RKO (cell line): ENCODE measurements at regions not wholly inside any gene's neighbourhood (a gene's known extent, or its start where the extent isn't known, plus 50 kb on each side); places are given as distances from the start of the nearest gene placed in this dataset.

Source experiments
- DNase-seq: peaks from one replicate; pipeline ENCODE4 v3.0.0-alpha.2; 2016; ENCODE audit warnings: low spot score

DNA sequence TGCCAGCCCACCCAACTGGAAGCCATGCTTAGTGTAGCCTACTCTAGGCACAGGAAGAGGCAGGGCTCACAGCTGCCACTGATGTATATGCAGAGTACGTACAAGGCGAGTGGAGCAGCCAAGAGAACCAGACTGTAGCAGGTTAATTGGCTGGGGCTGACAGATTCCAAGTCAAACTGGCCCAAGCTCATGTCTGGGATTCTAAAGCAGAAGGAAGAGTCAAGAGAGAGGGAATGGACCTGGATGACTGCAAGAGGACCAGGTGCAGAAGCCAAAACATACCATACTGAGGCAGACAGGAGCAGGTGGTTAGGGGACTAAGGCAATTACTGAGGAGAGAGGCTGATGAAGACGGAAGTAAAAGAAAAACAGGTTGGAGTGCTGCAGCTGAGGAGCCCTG is 51.3 kb upstream of the LRRN2 start:
- DNase-seq: no peak

GRCh38 chr1:204738506-204738905 is 53.0 kb upstream of the LRRN2 start:
- no peak for DNase-seq

DNA sequence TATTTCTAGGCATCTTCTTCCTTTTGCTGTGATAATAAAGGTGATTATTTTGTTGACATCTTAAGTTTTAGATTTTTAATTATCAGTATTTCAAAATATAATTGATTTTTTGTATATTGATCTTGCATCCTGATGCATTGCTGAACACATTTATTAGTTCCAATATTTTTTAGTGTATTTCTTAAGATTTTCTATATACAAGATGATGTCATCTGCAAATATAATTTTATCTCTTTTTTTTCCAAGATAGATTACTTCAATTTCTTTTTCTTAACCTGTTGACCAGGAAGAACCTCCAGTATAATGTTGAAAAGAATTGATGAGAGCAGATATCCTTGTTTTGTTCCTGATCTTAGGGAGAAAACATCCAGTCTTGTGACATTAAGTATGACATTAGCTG is 54.8 kb upstream of the LRRN2 start:
- no peak for DNase-seq

- no peak for DNase-seq
These were observed 55.9 kb upstream of the LRRN2 start for GRCh38 chr1:204741440-204741839.

DNA sequence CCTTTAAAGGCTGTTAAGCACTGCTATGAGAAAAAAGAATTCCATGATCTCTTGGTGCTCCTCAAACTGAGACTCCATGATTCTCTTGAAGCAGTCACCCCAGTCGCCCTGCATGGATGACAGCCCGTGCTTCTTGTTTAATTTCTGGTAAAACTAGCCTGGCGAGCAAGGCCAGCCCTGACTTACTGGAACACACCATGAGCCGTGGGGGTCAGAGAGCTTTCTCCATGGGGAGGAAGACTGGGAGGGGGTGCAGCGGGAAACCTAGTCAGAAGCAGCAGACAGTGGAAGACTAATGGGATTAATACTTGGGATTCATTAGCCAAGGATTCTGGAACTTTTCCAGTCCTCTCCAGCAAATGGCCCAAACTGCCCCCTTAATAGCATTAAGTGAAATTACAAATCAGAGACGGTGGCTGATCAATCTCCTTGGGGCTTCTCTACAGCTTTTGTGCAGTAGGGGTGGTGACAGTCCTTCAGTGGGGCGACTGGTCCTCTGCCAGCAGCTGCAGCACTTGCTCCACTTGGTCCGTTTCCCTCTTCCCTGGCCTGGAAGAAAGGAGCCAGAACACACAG is 57.2 kb upstream of the LRRN2 start:
- no peak for DNase-seq

DNA sequence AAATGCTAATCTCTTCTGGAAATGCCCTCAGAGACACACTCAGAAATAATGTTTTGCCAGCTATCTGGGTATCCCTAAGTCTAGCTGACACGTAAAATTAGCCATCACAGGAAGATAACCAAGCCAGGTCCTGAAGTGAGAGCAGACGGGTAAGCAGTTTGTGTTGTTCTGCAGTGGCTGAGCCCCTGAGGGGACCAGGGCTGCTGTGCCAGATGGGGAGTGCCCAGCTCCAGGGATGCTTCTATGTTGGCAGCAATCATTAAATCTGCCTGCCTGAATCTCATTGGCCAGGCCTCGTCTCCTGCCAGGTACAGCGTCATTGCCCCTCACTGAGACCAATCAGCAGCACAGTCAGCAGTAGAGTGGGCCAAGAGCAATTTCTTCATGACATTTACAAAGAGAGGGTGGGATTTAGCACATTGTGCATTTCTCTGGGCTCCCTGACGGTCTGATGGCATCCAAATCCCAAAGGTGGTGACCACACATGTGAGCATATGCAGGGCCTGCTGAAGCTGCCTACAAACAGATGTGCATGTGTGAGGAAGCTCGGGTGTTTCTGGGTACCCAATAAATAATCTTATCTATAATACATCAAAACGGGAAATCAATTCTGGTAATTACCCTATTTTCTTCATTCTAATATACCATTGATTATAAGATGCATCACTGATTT is 58.7 kb upstream of the LRRN2 start:
- no peak for DNase-seq

DNA sequence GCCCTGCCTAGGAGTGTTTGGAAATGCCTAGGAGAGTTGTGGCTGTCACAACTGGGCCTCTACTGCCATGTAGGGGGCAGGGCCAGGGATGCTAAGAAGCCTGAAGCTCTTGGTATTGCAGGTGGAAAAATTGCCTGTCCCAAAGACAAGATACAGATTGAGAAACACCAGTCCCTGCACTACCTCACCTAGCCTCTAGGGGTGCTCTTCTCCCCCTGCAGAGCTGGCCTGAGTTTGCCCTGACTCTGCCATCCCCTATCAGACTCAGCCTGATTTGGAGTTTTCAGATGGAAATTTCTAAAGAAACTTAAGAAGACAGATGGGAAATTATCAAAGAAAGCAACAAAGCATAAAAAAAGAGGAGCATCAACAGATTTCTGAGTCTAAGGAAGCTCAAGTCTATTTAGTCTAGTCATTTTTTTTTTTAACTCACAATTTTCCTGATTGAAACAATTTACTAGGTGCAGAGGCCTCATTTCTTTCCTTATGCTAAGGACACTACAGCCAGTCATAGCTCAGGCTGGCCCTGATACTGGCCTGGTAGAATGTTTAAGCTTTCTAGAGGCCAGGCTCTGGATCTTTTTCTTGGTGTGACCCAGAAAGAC is 61.4 kb upstream of the LRRN2 start:
- DNase-seq: peak; percentile 52

GRCh38 chr1:204751480-204751879 is 65.9 kb upstream of the LRRN2 start:
- DNase-seq: no peak

GRCh38 chr1:204751883-204752687 is 66.5 kb upstream of the LRRN2 start:
- no peak for DNase-seq

DNA sequence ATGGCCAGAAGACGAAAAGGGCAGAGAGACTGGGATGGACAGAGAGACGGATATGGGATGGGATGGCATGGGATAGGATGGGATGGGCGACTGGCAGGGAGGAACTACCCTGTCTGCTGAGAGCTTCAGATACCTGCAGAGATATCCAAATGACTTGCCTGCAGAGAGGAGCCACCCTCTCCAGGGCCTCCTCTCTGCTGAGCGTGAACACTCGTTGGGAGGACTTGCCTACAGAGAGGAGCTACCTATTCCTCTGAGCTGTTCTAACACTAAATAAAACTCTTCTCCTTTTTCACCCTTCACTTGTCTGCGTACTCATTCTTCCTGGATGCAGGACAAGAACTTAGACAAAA is 67.1 kb upstream of the LRRN2 start:
- DNase-seq: no peak

- no peak for DNase-seq
These were observed 69.3 kb upstream of the LRRN2 start for GRCh38 chr1:204754821-204755220.

GRCh38 chr1:204756349-204756748 is 70.8 kb upstream of the LRRN2 start:
- no peak for DNase-seq

DNA sequence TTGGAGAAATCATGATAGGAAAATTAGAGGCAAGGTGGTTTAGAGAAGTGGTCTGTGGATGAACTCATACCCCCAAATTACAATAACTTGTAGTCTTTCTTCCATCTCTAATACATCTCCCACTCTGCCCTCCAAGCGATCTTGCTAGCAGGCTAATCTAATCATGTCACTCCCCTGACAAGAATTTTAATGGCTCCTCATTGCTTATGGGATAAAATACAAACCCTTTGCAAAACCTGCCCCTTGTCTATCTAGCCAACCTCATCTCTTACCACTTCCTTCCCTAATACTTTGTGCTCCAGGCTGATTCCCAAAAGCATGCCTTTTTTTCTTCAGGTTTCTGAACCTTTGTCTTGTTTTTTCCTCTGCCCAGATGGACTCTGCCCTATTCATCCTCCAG is 71.3 kb upstream of the LRRN2 start:
- DNase-seq: no peak

GRCh38 chr1:204758601-204759000 is 73.1 kb upstream of the LRRN2 start:
- DNase-seq: no peak

DNA sequence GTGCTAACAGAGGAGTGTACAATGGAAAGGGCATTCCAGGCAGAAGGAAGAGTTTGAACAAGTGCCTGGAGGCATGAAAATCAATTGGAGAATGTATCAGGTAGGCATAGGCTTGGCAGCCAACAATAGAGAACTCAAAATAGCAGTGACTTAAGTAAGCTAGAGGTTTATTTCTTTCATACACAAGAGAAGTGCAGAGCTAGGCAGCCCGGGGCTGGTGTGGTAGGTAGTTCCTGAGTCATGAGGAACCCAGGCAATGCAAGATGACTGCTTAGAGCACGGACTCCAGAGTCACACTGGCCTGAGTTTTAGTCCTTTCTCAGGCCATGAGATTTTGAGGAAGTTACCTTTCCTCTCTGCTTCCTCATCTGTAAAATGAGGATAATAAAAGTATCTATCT is 74.8 kb upstream of the LRRN2 start:
- no peak for DNase-seq

GRCh38 chr1:204760757-204761156 is 75.2 kb upstream of the LRRN2 start:
- DNase-seq: no peak

- DNase-seq: peak; percentile 88
These were observed 78.4 kb upstream of the LRRN2 start for GRCh38 chr1:204763773-204764427.

GRCh38 chr1:204769997-204770396 is 84.5 kb upstream of the LRRN2 start:
- DNase-seq: no peak

DNA sequence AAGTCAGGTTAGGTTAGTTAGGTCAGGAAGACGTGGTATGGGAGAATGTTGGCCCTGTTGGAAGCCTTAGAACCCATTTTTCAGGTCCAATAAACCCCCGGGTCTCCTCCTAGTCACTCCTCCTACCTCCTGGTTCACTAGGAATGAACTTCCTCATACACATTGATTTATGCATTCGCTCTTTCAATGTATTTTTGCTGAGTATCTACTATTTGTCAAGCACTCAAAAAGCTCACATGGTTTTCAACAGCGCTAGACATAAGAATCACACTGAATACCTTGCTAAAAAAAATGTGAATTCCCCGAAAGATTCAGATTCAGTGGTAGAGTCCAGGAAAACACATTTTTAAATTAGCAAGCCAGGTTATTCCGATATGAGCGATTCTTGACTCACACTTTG is 85.8 kb upstream of the LRRN2 start:
- no peak for DNase-seq

GRCh38 chr1:204773246-204773645 is 87.7 kb upstream of the LRRN2 start:
- no peak for DNase-seq

- DNase-seq: no peak
These were observed 90.0 kb upstream of the LRRN2 start for GRCh38 chr1:204775546-204775945.

DNA sequence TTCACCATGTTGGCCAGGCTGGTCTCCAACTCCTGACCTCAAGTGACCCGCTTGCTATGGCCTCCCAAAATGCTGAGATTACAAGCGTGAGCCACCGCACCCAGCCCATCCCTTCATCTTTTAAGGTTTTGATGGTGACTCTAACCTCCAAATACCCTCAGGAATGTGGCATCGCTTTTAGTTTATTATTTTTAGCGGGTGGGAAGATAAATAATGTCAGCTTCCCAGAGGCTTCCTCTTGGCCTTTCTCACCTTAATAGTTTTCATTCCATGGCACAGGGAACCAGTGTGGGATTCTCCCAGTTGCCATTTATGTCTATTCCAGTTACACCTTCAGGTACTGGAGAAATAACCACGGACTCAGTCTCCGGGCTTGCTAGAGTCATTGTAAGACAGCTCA is 92.1 kb upstream of the LRRN2 start:
- DNase-seq: no peak

DNA sequence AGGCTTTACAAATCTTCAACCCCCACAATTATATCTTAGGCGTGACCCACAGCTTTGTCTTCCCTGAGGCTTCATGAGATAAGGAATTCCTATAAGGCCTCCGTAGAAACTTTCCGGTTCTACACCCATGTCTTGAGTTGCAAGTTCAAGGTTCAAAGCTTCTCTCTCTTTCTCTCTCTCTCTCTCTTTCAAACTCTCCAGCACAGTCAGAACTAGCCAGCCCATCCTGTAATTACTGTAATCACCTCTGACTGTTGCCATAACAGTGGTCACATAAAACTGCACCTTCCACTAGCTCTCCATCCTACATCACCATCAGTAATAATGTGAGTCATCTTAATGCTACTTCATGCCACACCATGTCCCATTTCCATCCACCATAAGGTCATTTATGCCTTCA is 90.0 kb upstream of the NFASC start:
- DNase-seq: no peak
